ENCODE measurements at regions not wholly inside any gene's neighbourhood (a gene's known extent, or its start where the extent isn't known, plus 50 kb on each side); places are given as distances from the start of the nearest gene placed in this dataset.

- no peak for TF ChIP-seq POLR2AphosphoS5 (IDR thresholded peaks at IDR 0.05)
- no peak for TF ChIP-seq POLR2A (IDR thresholded peaks at IDR 0.05)
- TF ChIP-seq EP300 (IDR thresholded peaks at IDR 0.05) = no peak
- TF ChIP-seq CTCF (IDR thresholded peaks at IDR 0.05) = no peak
- WGBS, 2 donors = 86 to 94% methylated on average over 1 of the region's 1 CpG
- DNase-seq (no peak), ATAC-seq (ENCODE audit: low FRiP score in 2 of 2) (no peak)
- Histone ChIP-seq H3K4me3 (no peak overlapping the region), H3K27me3 (no peaks in the 10 kb centered on the region), H3K27ac (peak overlapping the region; percentile 55 to 80 (median 74)), H3K4me1 (peaks cover 55 to 69% (median 60%) of the 10 kb centered on the region in 4 donors), H3K36me3 (no peaks in the 10 kb centered on the region), H3K9me3 (no peaks in the 10 kb centered on the region)
Measured at GRCh38 chr5:148912146-148912545, 85.7 kb downstream of the ADRB2 start.

GRCh38 chr5:148912714-148913398 lies 86.4 kb downstream of the ADRB2 start:
- TF ChIP-seq POLR2A (IDR thresholded peaks at IDR 0.05) (no peak), POLR2AphosphoS5 (IDR thresholded peaks at IDR 0.05) (no peak), EP300 (IDR thresholded peaks at IDR 0.05) (no peak), CTCF (IDR thresholded peaks at IDR 0.05) (peak in 4 of 6 experiments; percentile 6 to 32 (median 30))
- peaks cover 55 to 69% (median 60%) of the 10 kb centered on the region in 4 donors for H3K4me1 ChIP-seq
- no peak overlapping the region for H3K4me3 ChIP-seq
- H3K9me3 ChIP-seq = no peaks in the 10 kb centered on the region
- no peak for DNase-seq
- peak in 1 of 2 donors; percentile 32 for ATAC-seq (ENCODE audit: low FRiP score in 2 of 2)
- H3K36me3 ChIP-seq = no peaks in the 10 kb centered on the region
- H3K27ac ChIP-seq = peak overlapping the region; percentile 55 to 80 (median 74)
- H3K27me3 ChIP-seq = no peaks in the 10 kb centered on the region
- WGBS, 2 donors = 77% methylated on average over 9 of the region's 9 CpGs

- Histone ChIP-seq H3K4me3 (no peak overlapping the region), H3K36me3 (no peaks in the 10 kb centered on the region), H3K9me3 (no peaks in the 10 kb centered on the region), H3K4me1 (peaks cover 53 to 67% (median 59%) of the 10 kb centered on the region in 4 donors), H3K27me3 (no peaks in the 10 kb centered on the region), H3K27ac (peak overlapping the region; percentile 55 to 80 (median 74))
- 74 to 75% methylated on average over 3 to 6 of the region's 6 CpGs for WGBS, 2 donors
- ATAC-seq (ENCODE audit: low FRiP score in 2 of 2) (no peak), DNase-seq (no peak)
- TF ChIP-seq CTCF (IDR thresholded peaks at IDR 0.05) (no peak), POLR2A (IDR thresholded peaks at IDR 0.05) (no peak), POLR2AphosphoS5 (IDR thresholded peaks at IDR 0.05) (no peak), EP300 (IDR thresholded peaks at IDR 0.05) (no peak)
Measured at GRCh38 chr5:148913493-148913892, 87.1 kb downstream of the ADRB2 start.

- Histone ChIP-seq H3K4me3 (no peak overlapping the region), H3K27ac (peak overlapping the region; percentile 71 to 86 (median 79)), H3K27me3 (no peaks in the 10 kb centered on the region), H3K4me1 (peaks cover 48 to 62% (median 58%) of the 10 kb centered on the region in 4 donors), H3K36me3 (no peaks in the 10 kb centered on the region), H3K9me3 (no peaks in the 10 kb centered on the region)
- peak in 1 of 2 donors; percentile 43 for DNase-seq
- ATAC-seq (ENCODE audit: low FRiP score in 2 of 2) = peak; percentile 35 to 83
- 44 to 58% methylated on average over 2 of the region's 2 CpGs for WGBS, 2 donors
- TF ChIP-seq EP300 (IDR thresholded peaks at IDR 0.05) (peak in 2 of 4 donors; percentile 52 to 79), POLR2AphosphoS5 (IDR thresholded peaks at IDR 0.05) (peak in 1 of 2 donors; percentile 66), CTCF (IDR thresholded peaks at IDR 0.05) (no peak), POLR2A (IDR thresholded peaks at IDR 0.05) (no peak)
Measured at GRCh38 chr5:148913985-148914431, 87.6 kb downstream of the ADRB2 start.
